ENCODE measurements at regions not wholly inside any gene's neighbourhood (a gene's known extent, or its start where the extent isn't known, plus 50 kb on each side); places are given as distances from the start of the nearest gene placed in this dataset.

DNA sequence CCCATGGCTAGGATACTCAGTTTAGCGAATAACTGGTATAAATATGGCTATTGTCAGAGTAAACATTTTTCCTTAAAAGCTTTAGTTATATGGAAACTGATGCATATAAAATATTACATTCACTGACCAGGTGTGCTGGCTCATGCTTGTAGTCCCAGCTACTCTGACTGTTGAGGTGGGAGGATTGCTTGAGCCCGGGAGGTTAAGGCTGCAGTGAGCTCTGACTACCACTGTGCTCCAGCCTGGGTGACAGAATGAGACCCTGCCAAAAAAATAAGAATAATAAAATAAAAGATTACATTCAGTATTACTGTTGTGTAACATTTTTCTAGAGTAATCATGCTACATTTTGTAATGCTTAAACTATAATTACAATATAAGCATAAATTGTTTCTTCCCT lies 350.4 kb upstream of the FSIP2 start:
- H3K9ac ChIP-seq (ENCODE audit: low read length) = no peak overlapping the region
- H3K4me2 ChIP-seq (ENCODE audit: low read length, poor library complexity, severe bottlenecking) = no peak overlapping the region
- H3K79me1 ChIP-seq (replicated peaks; ENCODE audit: low read length, poor library complexity, severe bottlenecking) = no peaks in the 10 kb centered on the region
- H3K4ac ChIP-seq (ENCODE audit: low read depth in 1 of 2, low read length in 2 of 2) = no peak overlapping the region
- no peak overlapping the region for H4K91ac ChIP-seq (ENCODE audit: low read length)
- WGBS = 83% methylated on average over 1 of the region's 2 CpGs
- H3K18ac ChIP-seq (ENCODE audit: low read depth in 1 of 2, low read length in 2 of 2) = no peak overlapping the region
- no peak overlapping the region for H4K8ac ChIP-seq (ENCODE audit: low read length)
- no peak overlapping the region for H3K4me3 ChIP-seq (ENCODE audit: insufficient read depth in 1 of 2, low read depth in 1 of 2, low read length in 2 of 2)
- H2AK5ac ChIP-seq (ENCODE audit: low read length, severe bottlenecking) = no peak overlapping the region
- H3K36me3 ChIP-seq (ENCODE audit: control insufficient read depth in 1 of 2, insufficient read depth in 2 of 2, low read depth in 1 of 2, low read length in 2 of 2) = no peaks in the 10 kb centered on the region
- H3K23ac ChIP-seq (ENCODE audit: low read length in 2 of 2) = no peak overlapping the region
- no peak overlapping the region for H2AFZ ChIP-seq (ENCODE audit: low read depth, low read length)
- no peak for DNase-seq
- H3K4me1 ChIP-seq (ENCODE audit: control insufficient read depth, insufficient read depth, low read depth, low read length) = no peaks in the 10 kb centered on the region
- no peak overlapping the region for H2BK120ac ChIP-seq (ENCODE audit: low read depth, low read length)
- no peak overlapping the region for H2BK15ac ChIP-seq (ENCODE audit: low read depth, poor library complexity, severe bottlenecking)
- no peak overlapping the region for H2BK12ac ChIP-seq (ENCODE audit: low read length in 2 of 2)
- H3K9me3 ChIP-seq (ENCODE audit: control insufficient read depth, low read length) = peaks cover 2% of the 10 kb centered on the region
- no peak overlapping the region for H2BK5ac ChIP-seq (ENCODE audit: low read depth, low read length, poor library complexity, severe bottlenecking)
- no peak overlapping the region for H3K14ac ChIP-seq (ENCODE audit: low read length in 2 of 2)
- H3K27me3 ChIP-seq (ENCODE audit: control insufficient read depth in 1 of 2, insufficient read depth in 1 of 2, low read length in 2 of 2) = no peaks in the 10 kb centered on the region
- no peak overlapping the region for H3K27ac ChIP-seq (ENCODE audit: low read length, poor library complexity, severe bottlenecking)

DNA sequence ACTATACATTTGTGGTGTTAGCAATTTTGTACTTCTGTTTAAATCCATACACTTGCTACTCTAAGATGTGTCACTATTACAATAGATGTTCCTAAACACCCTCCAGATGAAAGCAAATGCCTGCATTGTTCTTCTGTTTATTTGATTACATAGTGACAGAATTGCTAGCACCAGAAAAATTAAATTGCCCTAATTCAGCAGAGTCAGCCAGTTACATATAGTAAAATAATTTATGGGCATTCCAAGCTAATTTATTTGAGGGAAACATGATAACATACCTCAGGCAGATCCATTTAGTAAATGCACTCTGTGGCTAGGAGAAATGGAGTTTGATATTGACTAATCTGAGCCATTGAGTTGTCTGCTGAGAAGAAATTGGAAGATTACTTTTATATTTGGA lies 347.1 kb upstream of the FSIP2 start:
- Histone ChIP-seq H4K91ac (ENCODE audit: low read length) (no peak overlapping the region), H2BK12ac (ENCODE audit: low read length in 2 of 2) (no peak overlapping the region), H3K79me1 (replicated peaks; ENCODE audit: low read length, poor library complexity, severe bottlenecking) (no peaks in the 10 kb centered on the region), H2AFZ (ENCODE audit: low read depth, low read length) (no peak overlapping the region), H3K14ac (ENCODE audit: low read length in 2 of 2) (no peak overlapping the region), H3K36me3 (ENCODE audit: control insufficient read depth in 1 of 2, insufficient read depth in 2 of 2, low read depth in 1 of 2, low read length in 2 of 2) (no peaks in the 10 kb centered on the region), H3K9me3 (ENCODE audit: control insufficient read depth, low read length) (peaks cover 11% of the 10 kb centered on the region), H2BK5ac (ENCODE audit: low read depth, low read length, poor library complexity, severe bottlenecking) (no peak overlapping the region), H2BK15ac (ENCODE audit: low read depth, poor library complexity, severe bottlenecking) (no peak overlapping the region), H3K27ac (ENCODE audit: low read length, poor library complexity, severe bottlenecking) (no peak overlapping the region), H3K9ac (ENCODE audit: low read length) (no peak overlapping the region), H3K4me1 (ENCODE audit: control insufficient read depth, insufficient read depth, low read depth, low read length) (no peaks in the 10 kb centered on the region), H3K27me3 (ENCODE audit: control insufficient read depth in 1 of 2, insufficient read depth in 1 of 2, low read length in 2 of 2) (no peaks in the 10 kb centered on the region), H3K4me3 (ENCODE audit: insufficient read depth in 1 of 2, low read depth in 1 of 2, low read length in 2 of 2) (no peak overlapping the region), H3K18ac (ENCODE audit: low read depth in 1 of 2, low read length in 2 of 2) (no peak overlapping the region), H3K4me2 (ENCODE audit: low read length, poor library complexity, severe bottlenecking) (no peak overlapping the region), H4K8ac (ENCODE audit: low read length) (no peak overlapping the region), H2AK5ac (ENCODE audit: low read length, severe bottlenecking) (no peak overlapping the region), H3K23ac (ENCODE audit: low read length in 2 of 2) (no peak overlapping the region), H3K4ac (ENCODE audit: low read depth in 1 of 2, low read length in 2 of 2) (no peak overlapping the region), H2BK120ac (ENCODE audit: low read depth, low read length) (no peak overlapping the region)
- DNase-seq = no peak

DNA sequence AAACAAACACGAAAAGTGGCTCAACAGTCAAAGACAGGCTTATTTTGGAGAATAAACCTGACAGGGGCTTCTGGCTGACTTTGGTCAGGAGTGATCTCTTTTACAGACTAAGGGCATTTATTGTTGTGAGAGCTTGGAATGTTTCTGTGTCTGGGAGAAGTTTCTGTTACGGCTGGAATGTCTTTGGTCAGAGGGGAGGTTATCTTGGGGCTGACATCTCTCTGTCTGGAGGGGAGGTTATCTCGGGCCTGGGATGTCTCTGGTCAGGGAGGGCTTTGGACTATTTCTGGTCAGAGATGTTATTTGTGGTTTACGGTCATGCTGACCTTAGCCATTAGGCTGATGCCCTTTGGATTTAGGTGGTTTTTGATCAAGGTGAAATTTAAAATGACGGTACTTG lies 345.5 kb upstream of the FSIP2 start:
- Histone ChIP-seq H2BK120ac (ENCODE audit: low read depth, low read length) (no peak overlapping the region), H4K91ac (ENCODE audit: low read length) (no peak overlapping the region), H2BK5ac (ENCODE audit: low read depth, low read length, poor library complexity, severe bottlenecking) (no peak overlapping the region), H3K36me3 (ENCODE audit: control insufficient read depth in 1 of 2, insufficient read depth in 2 of 2, low read depth in 1 of 2, low read length in 2 of 2) (no peaks in the 10 kb centered on the region), H3K4me2 (ENCODE audit: low read length, poor library complexity, severe bottlenecking) (no peak overlapping the region), H2BK15ac (ENCODE audit: low read depth, poor library complexity, severe bottlenecking) (no peak overlapping the region), H3K4me1 (ENCODE audit: control insufficient read depth, insufficient read depth, low read depth, low read length) (no peaks in the 10 kb centered on the region), H2AK5ac (ENCODE audit: low read length, severe bottlenecking) (no peak overlapping the region), H3K23ac (ENCODE audit: low read length in 2 of 2) (no peak overlapping the region), H3K79me1 (replicated peaks; ENCODE audit: low read length, poor library complexity, severe bottlenecking) (no peaks in the 10 kb centered on the region), H3K4ac (ENCODE audit: low read depth in 1 of 2, low read length in 2 of 2) (no peak overlapping the region), H3K9me3 (ENCODE audit: control insufficient read depth, low read length) (peaks cover 16% of the 10 kb centered on the region), H3K14ac (ENCODE audit: low read length in 2 of 2) (no peak overlapping the region), H4K8ac (ENCODE audit: low read length) (no peak overlapping the region), H3K27me3 (ENCODE audit: control insufficient read depth in 1 of 2, insufficient read depth in 1 of 2, low read length in 2 of 2) (no peaks in the 10 kb centered on the region), H3K27ac (ENCODE audit: low read length, poor library complexity, severe bottlenecking) (no peak overlapping the region), H2BK12ac (ENCODE audit: low read length in 2 of 2) (no peak overlapping the region), H3K4me3 (ENCODE audit: insufficient read depth in 1 of 2, low read depth in 1 of 2, low read length in 2 of 2) (no peak overlapping the region), H3K9ac (ENCODE audit: low read length) (no peak overlapping the region), H3K18ac (ENCODE audit: low read depth in 1 of 2, low read length in 2 of 2) (no peak overlapping the region), H2AFZ (ENCODE audit: low read depth, low read length) (no peak overlapping the region)
- no peak for DNase-seq
- 71% methylated on average over 5 of the region's 5 CpGs for WGBS

DNA sequence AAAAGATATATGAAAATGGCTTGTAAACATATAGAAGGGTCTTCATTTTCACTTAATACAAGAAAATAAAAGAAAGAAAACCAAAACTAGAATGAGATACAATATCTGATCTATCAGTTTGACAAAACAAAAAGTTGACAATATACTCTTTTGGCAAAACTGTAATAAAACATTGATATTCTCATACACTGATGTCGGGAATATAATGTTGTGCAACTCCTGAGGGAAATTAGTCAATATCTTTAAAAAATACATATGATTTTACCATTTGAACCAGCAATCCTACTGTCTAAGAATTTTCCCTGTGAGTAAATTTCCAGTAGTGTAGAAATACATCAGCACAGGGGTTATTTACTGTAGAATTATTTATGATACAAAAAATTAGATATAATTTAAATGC lies 336.1 kb upstream of the FSIP2 start:
- no peak overlapping the region for H3K14ac ChIP-seq (ENCODE audit: low read length in 2 of 2)
- no peak overlapping the region for H4K91ac ChIP-seq (ENCODE audit: low read length)
- no peak overlapping the region for H3K23ac ChIP-seq (ENCODE audit: low read length in 2 of 2)
- H2BK12ac ChIP-seq (ENCODE audit: low read length in 2 of 2) = no peak overlapping the region
- H3K79me1 ChIP-seq (replicated peaks; ENCODE audit: low read length, poor library complexity, severe bottlenecking) = no peaks in the 10 kb centered on the region
- H2AFZ ChIP-seq (ENCODE audit: low read depth, low read length) = no peak overlapping the region
- H2BK5ac ChIP-seq (ENCODE audit: low read depth, low read length, poor library complexity, severe bottlenecking) = no peak overlapping the region
- H3K9me3 ChIP-seq (ENCODE audit: control insufficient read depth, low read length) = no peaks in the 10 kb centered on the region
- WGBS = no CpG with 5 or more reads among the region's 1 CpG
- H3K4me2 ChIP-seq (ENCODE audit: low read length, poor library complexity, severe bottlenecking) = no peak overlapping the region
- H3K27ac ChIP-seq (ENCODE audit: low read length, poor library complexity, severe bottlenecking) = no peak overlapping the region
- H2BK120ac ChIP-seq (ENCODE audit: low read depth, low read length) = no peak overlapping the region
- no peak overlapping the region for H3K9ac ChIP-seq (ENCODE audit: low read length)
- no peak overlapping the region for H4K8ac ChIP-seq (ENCODE audit: low read length)
- DNase-seq = no peak
- no peaks in the 10 kb centered on the region for H3K27me3 ChIP-seq (ENCODE audit: control insufficient read depth in 1 of 2, insufficient read depth in 1 of 2, low read length in 2 of 2)
- H2AK5ac ChIP-seq (ENCODE audit: low read length, severe bottlenecking) = no peak overlapping the region
- H3K4me3 ChIP-seq (ENCODE audit: insufficient read depth in 1 of 2, low read depth in 1 of 2, low read length in 2 of 2) = no peak overlapping the region
- H3K36me3 ChIP-seq (ENCODE audit: control insufficient read depth in 1 of 2, insufficient read depth in 2 of 2, low read depth in 1 of 2, low read length in 2 of 2) = no peaks in the 10 kb centered on the region
- no peak overlapping the region for H3K4ac ChIP-seq (ENCODE audit: low read depth in 1 of 2, low read length in 2 of 2)
- no peaks in the 10 kb centered on the region for H3K4me1 ChIP-seq (ENCODE audit: control insufficient read depth, insufficient read depth, low read depth, low read length)
- H2BK15ac ChIP-seq (ENCODE audit: low read depth, poor library complexity, severe bottlenecking) = no peak overlapping the region
- H3K18ac ChIP-seq (ENCODE audit: low read depth in 1 of 2, low read length in 2 of 2) = no peak overlapping the region
